ENCODE measurements at regions not wholly inside any gene's neighbourhood (a gene's known extent, or its start where the extent isn't known, plus 50 kb on each side); places are given as distances from the start of the nearest gene placed in this dataset.

DNA sequence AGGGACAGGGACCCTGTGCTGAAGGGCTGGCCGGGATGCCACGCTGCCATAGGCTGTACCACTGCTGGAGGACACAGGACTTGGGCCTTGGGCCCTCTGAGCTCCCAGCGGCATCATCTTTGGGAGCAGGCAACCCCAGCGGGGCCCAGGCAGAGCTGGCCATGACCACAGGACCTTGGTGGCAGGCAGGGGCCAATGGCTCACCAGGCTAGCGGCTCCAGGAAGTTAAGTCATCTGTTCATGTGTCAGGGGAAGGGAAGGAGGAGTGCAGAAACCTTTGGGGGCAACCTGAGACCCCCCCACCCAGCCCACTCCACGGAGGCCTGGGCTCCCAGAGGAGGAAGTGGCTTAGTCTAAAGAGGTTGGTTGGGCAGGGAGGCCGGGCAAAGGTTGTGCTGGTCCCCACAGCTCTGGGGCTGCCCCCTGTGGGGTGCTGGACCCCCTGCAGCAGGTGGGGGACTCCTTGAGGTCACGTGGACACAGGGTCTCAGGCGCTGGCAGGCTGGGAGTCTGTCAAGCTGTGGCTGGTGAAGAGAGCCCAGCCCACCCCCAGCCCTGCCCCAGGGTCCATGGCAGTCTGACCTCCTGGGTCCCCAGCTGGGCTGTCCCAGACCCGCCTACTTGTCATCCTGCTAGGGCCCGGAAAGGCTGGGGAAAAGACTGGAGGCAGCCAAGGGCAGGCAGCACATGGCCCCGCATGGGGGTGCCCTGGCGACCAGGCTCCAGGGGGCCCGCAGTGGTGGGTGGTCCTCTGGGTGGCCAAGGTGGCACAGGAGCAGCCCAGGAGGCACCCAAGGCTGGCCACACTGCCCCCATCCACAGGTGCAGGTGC, 184.3 kb downstream of the IGLL1 start:
- peaks cover 16% of the 10 kb centered on the region for H3K27me3 Mint-ChIP-seq (ENCODE audit: low read depth)
- H2BK5ac ChIP-seq (ENCODE audit: insufficient read length, low read length), result no peak overlapping the region
- H3K4me3 Mint-ChIP-seq, result no peak overlapping the region
- H3K79me1 ChIP-seq (ENCODE audit: insufficient read depth, low read depth, low read length, poor library complexity, severe bottlenecking), result no peaks in the 10 kb centered on the region
- H3K4ac ChIP-seq (ENCODE audit: low read depth, low read length), result no peak overlapping the region
- no peaks in the 10 kb centered on the region for H3K4me1 Mint-ChIP-seq
- H2BK120ac ChIP-seq (ENCODE audit: low read depth, low read length, poor library complexity, severe bottlenecking), result no peak overlapping the region
- H3K27ac Mint-ChIP-seq, result no peak overlapping the region
- no peak overlapping the region for H2BK20ac ChIP-seq (ENCODE audit: low read depth, low read length, poor library complexity, severe bottlenecking)
- no peaks in the 10 kb centered on the region for H3K79me2 ChIP-seq (ENCODE audit: insufficient read depth, low read length)
- no peaks in the 10 kb centered on the region for H3K27me3 ChIP-seq (ENCODE audit: insufficient read depth, low read length)
- no peak overlapping the region for H3K9ac ChIP-seq (ENCODE audit: extremely low read depth, insufficient read length, low read length)
- H4K20me1 ChIP-seq (ENCODE audit: control insufficient read depth, insufficient read depth, insufficient read length), result no peaks in the 10 kb centered on the region
- no peak overlapping the region for H2AFZ ChIP-seq (ENCODE audit: low read length)
- TF ChIP-seq, protein P1, sequence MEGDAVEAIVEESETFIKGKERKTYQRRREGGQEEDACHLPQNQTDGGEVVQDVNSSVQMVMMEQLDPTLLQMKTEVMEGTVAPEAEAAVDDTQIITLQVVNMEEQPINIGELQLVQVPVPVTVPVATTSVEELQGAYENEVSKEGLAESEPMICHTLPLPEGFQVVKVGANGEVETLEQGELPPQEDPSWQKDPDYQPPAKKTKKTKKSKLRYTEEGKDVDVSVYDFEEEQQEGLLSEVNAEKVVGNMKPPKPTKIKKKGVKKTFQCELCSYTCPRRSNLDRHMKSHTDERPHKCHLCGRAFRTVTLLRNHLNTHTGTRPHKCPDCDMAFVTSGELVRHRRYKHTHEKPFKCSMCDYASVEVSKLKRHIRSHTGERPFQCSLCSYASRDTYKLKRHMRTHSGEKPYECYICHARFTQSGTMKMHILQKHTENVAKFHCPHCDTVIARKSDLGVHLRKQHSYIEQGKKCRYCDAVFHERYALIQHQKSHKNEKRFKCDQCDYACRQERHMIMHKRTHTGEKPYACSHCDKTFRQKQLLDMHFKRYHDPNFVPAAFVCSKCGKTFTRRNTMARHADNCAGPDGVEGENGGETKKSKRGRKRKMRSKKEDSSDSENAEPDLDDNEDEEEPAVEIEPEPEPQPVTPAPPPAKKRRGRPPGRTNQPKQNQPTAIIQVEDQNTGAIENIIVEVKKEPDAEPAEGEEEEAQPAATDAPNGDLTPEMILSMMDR (conservative IDR thresholded peaks at IDR 0.05), result no peak
- H3K23me2 ChIP-seq (ENCODE audit: insufficient read length, low read depth, low read length, poor library complexity, severe bottlenecking), result no peaks in the 10 kb centered on the region
- H3K4me1 ChIP-seq (ENCODE audit: insufficient read depth, low read length), result no peaks in the 10 kb centered on the region
- no peak overlapping the region for H4K91ac ChIP-seq (ENCODE audit: insufficient read length, low read depth, low read length)
- no peaks in the 10 kb centered on the region for H3K9me3 Mint-ChIP-seq
- H3K27ac ChIP-seq (ENCODE audit: insufficient read length, low read depth, low read length), result no peak overlapping the region
- no peak overlapping the region for H2BK15ac ChIP-seq (ENCODE audit: low read depth, low read length)
- no CpG with 5 or more reads among the region's 14 CpGs for WGBS (ENCODE audit: extremely low coverage, insufficient read length, low lambda C conversion rate)
- H3K4me2 ChIP-seq (ENCODE audit: insufficient read depth, insufficient read length, low read length), result no peak overlapping the region
- no peaks in the 10 kb centered on the region for H3K36me3 Mint-ChIP-seq (ENCODE audit: insufficient read depth in 1 of 3, low read depth in 3 of 3)
- no peak for DNase-seq
- no peak overlapping the region for H3K56ac ChIP-seq (ENCODE audit: insufficient read length, low read depth, low read length)
- H3T11ph ChIP-seq (ENCODE audit: low read length), result no peak overlapping the region
- H3K23ac ChIP-seq (ENCODE audit: insufficient read length, low read depth, low read length), result no peak overlapping the region
- no peak overlapping the region for H4K8ac ChIP-seq (replicated peaks; ENCODE audit: insufficient read length, low read depth, low read length)
- no peak overlapping the region for H4K5ac ChIP-seq (ENCODE audit: insufficient read length, low read depth, low read length)
- H2AK5ac ChIP-seq (ENCODE audit: insufficient read length, low read length), result no peak overlapping the region
- H2BK12ac ChIP-seq (ENCODE audit: insufficient read length, low read depth, low read length), result no peak overlapping the region
- H3K14ac ChIP-seq (ENCODE audit: insufficient read depth, low read length), result no peak overlapping the region
- H3K9me3 ChIP-seq (ENCODE audit: control insufficient read depth, low read depth, low read length), result no peaks in the 10 kb centered on the region
- H3K18ac ChIP-seq (ENCODE audit: insufficient read length, low read depth, low read length), result no peak overlapping the region

Measured in H9 (cell line).